ENCODE measurements at regions not wholly inside any gene's neighbourhood (a gene's known extent, or its start where the extent isn't known, plus 50 kb on each side); places are given as distances from the start of the nearest gene placed in this dataset.
A peak's percentile ranks its signal among the peaks of the same experiment; 100 is the strongest.

- H3K36me3 ChIP-seq (ENCODE audit: insufficient read depth, low read length): no peaks in the 10 kb centered on the region
- no peak overlapping the region for H3K4me3 ChIP-seq
- H3K9me3 ChIP-seq (ENCODE audit: low read depth, low read length): no peaks in the 10 kb centered on the region
- no peak overlapping the region for H3K9ac ChIP-seq (ENCODE audit: insufficient read length)
- TF ChIP-seq POLR2AphosphoS5 (IDR thresholded peaks at IDR 0.05; ENCODE audit: borderline replicate concordance, low read depth, low read length) (no peak), EZH2 (IDR thresholded peaks at IDR 0.05) (no peak), FOXP2 (optimal IDR thresholded peaks at IDR 0.05; ENCODE audit: control extremely low read depth, extremely low read length, insufficient read depth) (no peak)
- no peak overlapping the region for H3K27ac ChIP-seq
- DNase-seq (ENCODE audit: low read depth, low spot score): no peak
Measured at GRCh38 chr1:96364576-96364975, 357.0 kb upstream of the PTBP2 start.

GRCh38 chr1:96365076-96365475 lies 356.5 kb upstream of the PTBP2 start:
- no peak overlapping the region for H3K9ac ChIP-seq (ENCODE audit: insufficient read length)
- H3K4me3 ChIP-seq: no peak overlapping the region
- no peak overlapping the region for H3K27ac ChIP-seq
- H3K36me3 ChIP-seq (ENCODE audit: insufficient read depth, low read length): no peaks in the 10 kb centered on the region
- no peaks in the 10 kb centered on the region for H3K9me3 ChIP-seq (ENCODE audit: low read depth, low read length)
- no peak for DNase-seq (ENCODE audit: low read depth, low spot score)
- no peak for TF ChIP-seq POLR2AphosphoS5 (IDR thresholded peaks at IDR 0.05; ENCODE audit: borderline replicate concordance, low read depth, low read length)
- TF ChIP-seq EZH2 (IDR thresholded peaks at IDR 0.05): no peak
- no peak for TF ChIP-seq FOXP2 (optimal IDR thresholded peaks at IDR 0.05; ENCODE audit: control extremely low read depth, extremely low read length, insufficient read depth)

- DNase-seq (ENCODE audit: low read depth, low spot score): peak; percentile 55
- Histone ChIP-seq H3K27ac (no peak overlapping the region), H3K36me3 (ENCODE audit: insufficient read depth, low read length) (no peaks in the 10 kb centered on the region), H3K9me3 (ENCODE audit: low read depth, low read length) (no peaks in the 10 kb centered on the region), H3K4me3 (no peak overlapping the region), H3K9ac (ENCODE audit: insufficient read length) (no peak overlapping the region)
- TF ChIP-seq FOXP2 (optimal IDR thresholded peaks at IDR 0.05; ENCODE audit: control extremely low read depth, extremely low read length, insufficient read depth): peak; percentile 99
- TF ChIP-seq POLR2AphosphoS5 (IDR thresholded peaks at IDR 0.05; ENCODE audit: borderline replicate concordance, low read depth, low read length): no peak
- TF ChIP-seq EZH2 (IDR thresholded peaks at IDR 0.05): no peak
Measured at GRCh38 chr1:96365596-96366390, 355.8 kb upstream of the PTBP2 start.

- H3K36me3 ChIP-seq (ENCODE audit: insufficient read depth, low read length): no peaks in the 10 kb centered on the region
Measured at GRCh38 chr1:96366516-96366915, 355.1 kb upstream of the PTBP2 start.

GRCh38 chr1:96367791-96368190 lies 353.8 kb upstream of the PTBP2 start:
- no peak overlapping the region for H3K27ac ChIP-seq
- TF ChIP-seq FOXP2 (optimal IDR thresholded peaks at IDR 0.05; ENCODE audit: control extremely low read depth, extremely low read length, insufficient read depth) (no peak), POLR2AphosphoS5 (IDR thresholded peaks at IDR 0.05; ENCODE audit: borderline replicate concordance, low read depth, low read length) (no peak), EZH2 (IDR thresholded peaks at IDR 0.05) (no peak)
- no peaks in the 10 kb centered on the region for H3K36me3 ChIP-seq (ENCODE audit: insufficient read depth, low read length)
- no peak for DNase-seq (ENCODE audit: low read depth, low spot score)
- H3K9me3 ChIP-seq (ENCODE audit: low read depth, low read length): no peaks in the 10 kb centered on the region
- no peak overlapping the region for H3K4me3 ChIP-seq
- H3K9ac ChIP-seq (ENCODE audit: insufficient read length): no peak overlapping the region

More at GRCh38 chr1:96366516-96366915, 355.1 kb upstream of the PTBP2 start:
- TF ChIP-seq EZH2 (IDR thresholded peaks at IDR 0.05): no peak
- TF ChIP-seq FOXP2 (optimal IDR thresholded peaks at IDR 0.05; ENCODE audit: control extremely low read depth, extremely low read length, insufficient read depth): no peak
- TF ChIP-seq POLR2AphosphoS5 (IDR thresholded peaks at IDR 0.05; ENCODE audit: borderline replicate concordance, low read depth, low read length): no peak
- DNase-seq (ENCODE audit: low read depth, low spot score): no peak
- Histone ChIP-seq H3K9ac (ENCODE audit: insufficient read length) (no peak overlapping the region), H3K9me3 (ENCODE audit: low read depth, low read length) (no peaks in the 10 kb centered on the region), H3K27ac (no peak overlapping the region), H3K4me3 (no peak overlapping the region)

- DNase-seq (ENCODE audit: low read depth, low spot score): peak; percentile 88
Measured at GRCh38 chr1:96370757-96371156, 350.8 kb upstream of the PTBP2 start.

GRCh38 chr1:96372881-96373280 lies 348.7 kb upstream of the PTBP2 start:
- Histone ChIP-seq H3K36me3 (ENCODE audit: insufficient read depth, low read length) (no peaks in the 10 kb centered on the region), H3K4me3 (no peak overlapping the region), H3K9me3 (ENCODE audit: low read depth, low read length) (no peaks in the 10 kb centered on the region), H3K9ac (ENCODE audit: insufficient read length) (no peak overlapping the region), H3K27ac (no peak overlapping the region)
- DNase-seq (ENCODE audit: low read depth, low spot score): no peak
- TF ChIP-seq POLR2AphosphoS5 (IDR thresholded peaks at IDR 0.05; ENCODE audit: borderline replicate concordance, low read depth, low read length) (no peak), FOXP2 (optimal IDR thresholded peaks at IDR 0.05; ENCODE audit: control extremely low read depth, extremely low read length, insufficient read depth) (no peak), EZH2 (IDR thresholded peaks at IDR 0.05) (no peak)

More at GRCh38 chr1:96370757-96371156, 350.8 kb upstream of the PTBP2 start:
- Histone ChIP-seq H3K36me3 (ENCODE audit: insufficient read depth, low read length) (no peaks in the 10 kb centered on the region), H3K9me3 (ENCODE audit: low read depth, low read length) (no peaks in the 10 kb centered on the region), H3K9ac (ENCODE audit: insufficient read length) (no peak overlapping the region), H3K4me3 (peak overlapping the region; percentile 3; the same call in 1 of the 2 replicates), H3K27ac (peak overlapping the region; percentile 67)
- TF ChIP-seq FOXP2 (optimal IDR thresholded peaks at IDR 0.05; ENCODE audit: control extremely low read depth, extremely low read length, insufficient read depth): no peak
- no peak for TF ChIP-seq POLR2AphosphoS5 (IDR thresholded peaks at IDR 0.05; ENCODE audit: borderline replicate concordance, low read depth, low read length)
- no peak for TF ChIP-seq EZH2 (IDR thresholded peaks at IDR 0.05)

GRCh38 chr1:96374076-96374762 lies 347.4 kb upstream of the PTBP2 start:
- H3K27ac ChIP-seq: no peak overlapping the region
- no peak overlapping the region for H3K9ac ChIP-seq (ENCODE audit: insufficient read length)
- TF ChIP-seq FOXP2 (optimal IDR thresholded peaks at IDR 0.05; ENCODE audit: control extremely low read depth, extremely low read length, insufficient read depth) (no peak), POLR2AphosphoS5 (IDR thresholded peaks at IDR 0.05; ENCODE audit: borderline replicate concordance, low read depth, low read length) (no peak), EZH2 (IDR thresholded peaks at IDR 0.05) (no peak)
- no peak for DNase-seq (ENCODE audit: low read depth, low spot score)
- no peak overlapping the region for H3K4me3 ChIP-seq
- no peaks in the 10 kb centered on the region for H3K9me3 ChIP-seq (ENCODE audit: low read depth, low read length)
- no peaks in the 10 kb centered on the region for H3K36me3 ChIP-seq (ENCODE audit: insufficient read depth, low read length)

All from SK-N-MC (cell line).